ENCODE measurements at regions not wholly inside any gene's neighbourhood (a gene's known extent, or its start where the extent isn't known, plus 50 kb on each side); places are given as distances from the start of the nearest gene placed in this dataset.

DNA sequence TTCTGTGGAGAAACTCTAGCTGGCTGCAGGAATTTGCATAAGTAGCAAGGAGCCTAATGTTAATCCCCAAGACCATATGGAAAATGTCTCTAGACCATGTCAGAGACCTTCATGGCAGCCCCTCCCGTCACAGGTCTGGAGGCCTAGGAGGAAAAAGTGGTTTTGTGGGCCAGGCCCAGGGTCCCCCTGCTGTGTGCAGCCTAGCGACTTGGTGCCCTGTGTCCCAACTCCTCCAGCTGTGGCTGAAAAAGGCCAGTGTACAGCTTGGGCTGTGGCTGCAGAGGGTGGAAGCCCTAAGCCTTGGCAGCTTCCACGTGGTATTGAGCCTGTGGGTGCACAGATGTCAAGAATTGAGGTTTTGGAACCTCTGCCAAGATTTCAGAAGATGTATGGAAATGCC is 306.9 kb upstream of the CA10 start:
- Histone ChIP-seq H3K27ac (no peak overlapping the region), H3K4me3 (no peak overlapping the region), H3K9me3 (no peaks in the 10 kb centered on the region), H3K4me1 (no peaks in the 10 kb centered on the region), H3K36me3 (replicated peaks in 1 of 2; ENCODE audit: insufficient read depth in 1 of 2, low read depth in 2 of 2) (no peaks in the 10 kb centered on the region), H3K27me3 (no peaks in the 10 kb centered on the region)
- ATAC-seq (no peak), DNase-seq (no peak)
- WGBS, 2 donors, result 62 to 74% methylated on average over 3 of the region's 3 CpGs
- intact Hi-C loops (cut with DNase I), result no loop called here
- no peak for TF ChIP-seq POLR2A (IDR thresholded peaks at IDR 0.05)
- TF ChIP-seq, protein P1, sequence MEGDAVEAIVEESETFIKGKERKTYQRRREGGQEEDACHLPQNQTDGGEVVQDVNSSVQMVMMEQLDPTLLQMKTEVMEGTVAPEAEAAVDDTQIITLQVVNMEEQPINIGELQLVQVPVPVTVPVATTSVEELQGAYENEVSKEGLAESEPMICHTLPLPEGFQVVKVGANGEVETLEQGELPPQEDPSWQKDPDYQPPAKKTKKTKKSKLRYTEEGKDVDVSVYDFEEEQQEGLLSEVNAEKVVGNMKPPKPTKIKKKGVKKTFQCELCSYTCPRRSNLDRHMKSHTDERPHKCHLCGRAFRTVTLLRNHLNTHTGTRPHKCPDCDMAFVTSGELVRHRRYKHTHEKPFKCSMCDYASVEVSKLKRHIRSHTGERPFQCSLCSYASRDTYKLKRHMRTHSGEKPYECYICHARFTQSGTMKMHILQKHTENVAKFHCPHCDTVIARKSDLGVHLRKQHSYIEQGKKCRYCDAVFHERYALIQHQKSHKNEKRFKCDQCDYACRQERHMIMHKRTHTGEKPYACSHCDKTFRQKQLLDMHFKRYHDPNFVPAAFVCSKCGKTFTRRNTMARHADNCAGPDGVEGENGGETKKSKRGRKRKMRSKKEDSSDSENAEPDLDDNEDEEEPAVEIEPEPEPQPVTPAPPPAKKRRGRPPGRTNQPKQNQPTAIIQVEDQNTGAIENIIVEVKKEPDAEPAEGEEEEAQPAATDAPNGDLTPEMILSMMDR (IDR thresholded peaks at IDR 0.05), result no peak

DNA sequence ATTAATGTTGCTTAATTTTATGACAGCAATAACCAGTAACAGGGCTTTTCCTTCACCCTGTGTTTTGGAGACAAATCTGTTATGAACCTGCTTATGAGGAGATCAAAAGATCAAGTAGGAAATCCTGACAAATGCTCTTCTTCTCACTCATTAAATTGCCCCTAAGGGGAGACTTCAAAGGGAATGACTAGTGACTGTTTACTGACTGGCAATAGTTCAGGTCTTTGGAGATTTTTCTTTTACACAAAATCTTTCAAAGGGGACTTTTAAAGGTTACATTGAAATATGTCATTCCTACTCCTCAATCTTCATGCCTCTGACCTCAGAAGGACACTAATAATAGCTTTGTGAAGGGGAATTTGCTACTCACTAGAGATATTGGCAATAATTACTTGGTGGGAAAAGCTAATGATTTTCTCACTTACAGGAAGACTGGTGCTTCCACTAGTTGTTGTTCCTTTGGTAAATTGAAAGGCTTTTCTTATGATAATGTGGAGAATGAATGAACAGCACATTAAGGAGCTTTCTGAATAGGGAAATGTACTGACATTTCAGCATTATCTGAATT is 292.9 kb upstream of the CA10 start:
- TF ChIP-seq POLR2A (IDR thresholded peaks at IDR 0.05), result no peak
- TF ChIP-seq, protein P1 (IDR thresholded peaks at IDR 0.05), result no peak
- Histone ChIP-seq H3K9me3 (no peaks in the 10 kb centered on the region), H3K4me3 (no peak overlapping the region), H3K4me1 (no peaks in the 10 kb centered on the region), H3K27ac (no peak overlapping the region), H3K36me3 (replicated peaks in 1 of 2; ENCODE audit: insufficient read depth in 1 of 2, low read depth in 2 of 2) (no peaks in the 10 kb centered on the region), H3K27me3 (no peaks in the 10 kb centered on the region)
- ATAC-seq, result no peak
- DNase-seq, result no peak
- intact Hi-C loops (cut with DNase I), result no loop called here

DNA sequence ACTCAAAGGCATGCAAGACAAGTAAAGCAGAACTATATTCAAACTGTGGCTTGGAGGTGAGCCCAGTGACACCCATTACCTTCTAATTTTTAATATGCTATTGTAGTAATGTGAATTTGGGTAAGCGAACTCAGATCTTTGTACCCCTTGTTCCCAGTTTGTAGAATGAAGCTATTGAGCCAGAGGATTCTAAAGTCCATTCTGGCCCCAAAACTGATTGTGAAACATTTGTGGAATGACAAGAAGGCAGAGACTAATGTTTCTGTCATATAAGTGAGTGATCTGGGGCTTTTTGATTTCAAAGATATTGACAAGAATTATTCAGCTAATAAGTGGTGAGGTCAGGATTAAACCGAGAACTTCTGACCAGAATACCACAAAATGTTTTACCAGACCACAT is 283.8 kb upstream of the CA10 start:
- Histone ChIP-seq H3K27me3 (no peaks in the 10 kb centered on the region), H3K4me1 (no peaks in the 10 kb centered on the region), H3K9me3 (peaks cover 0 to 4% (median 0%) of the 10 kb centered on the region in 3 donors), H3K4me3 (no peak overlapping the region), H3K27ac (no peak overlapping the region), H3K36me3 (replicated peaks in 1 of 2; ENCODE audit: insufficient read depth in 1 of 2, low read depth in 2 of 2) (no peaks in the 10 kb centered on the region)
- DNase-seq, result no peak
- intact Hi-C loops (cut with DNase I), result no loop called here
- WGBS, 2 donors, result 74 to 77% methylated on average over 2 of the region's 2 CpGs
- no peak for ATAC-seq
- TF ChIP-seq, protein P1 (IDR thresholded peaks at IDR 0.05), result no peak
- no peak for TF ChIP-seq POLR2A (IDR thresholded peaks at IDR 0.05)

DNA sequence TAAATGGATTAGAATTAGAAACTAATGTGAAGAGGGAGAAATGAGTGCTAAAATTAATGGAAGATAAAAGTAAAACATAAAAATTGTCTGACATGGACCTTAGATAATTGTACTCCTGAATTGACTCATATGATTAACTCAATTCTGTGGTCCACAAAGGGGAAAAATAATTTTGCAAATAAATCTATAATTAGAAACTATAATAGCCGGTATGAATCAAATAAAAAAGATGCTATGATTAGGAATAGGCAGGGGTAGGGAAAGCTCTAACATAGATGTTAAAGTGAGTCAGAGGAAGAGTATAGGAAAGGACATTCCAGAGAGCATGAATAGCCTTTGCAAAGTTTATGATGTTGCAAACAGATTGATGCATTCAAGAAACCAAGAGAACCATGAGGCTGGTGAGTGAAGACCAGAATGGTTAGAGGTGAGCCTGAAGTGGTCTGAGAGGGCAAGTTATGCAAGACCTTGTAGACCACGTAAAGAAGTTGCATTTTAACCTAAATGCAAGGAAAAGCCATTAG is 262.1 kb upstream of the CA10 start:
- Histone ChIP-seq H3K36me3 (replicated peaks in 1 of 2; ENCODE audit: insufficient read depth in 1 of 2, low read depth in 2 of 2) (no peaks in the 10 kb centered on the region), H3K27me3 (no peaks in the 10 kb centered on the region), H3K4me1 (peaks cover 16% of the 10 kb centered on the region), H3K27ac (no peak overlapping the region), H3K4me3 (no peak overlapping the region), H3K9me3 (no peaks in the 10 kb centered on the region)
- TF ChIP-seq, protein P1 (IDR thresholded peaks at IDR 0.05), result no peak
- no peak for TF ChIP-seq POLR2A (IDR thresholded peaks at IDR 0.05)
- no peak for DNase-seq
- intact Hi-C loops (cut with DNase I), result no loop called here
- no peak for ATAC-seq
- 70 to 77% methylated on average over 2 of the region's 2 CpGs for WGBS, 2 donors

DNA sequence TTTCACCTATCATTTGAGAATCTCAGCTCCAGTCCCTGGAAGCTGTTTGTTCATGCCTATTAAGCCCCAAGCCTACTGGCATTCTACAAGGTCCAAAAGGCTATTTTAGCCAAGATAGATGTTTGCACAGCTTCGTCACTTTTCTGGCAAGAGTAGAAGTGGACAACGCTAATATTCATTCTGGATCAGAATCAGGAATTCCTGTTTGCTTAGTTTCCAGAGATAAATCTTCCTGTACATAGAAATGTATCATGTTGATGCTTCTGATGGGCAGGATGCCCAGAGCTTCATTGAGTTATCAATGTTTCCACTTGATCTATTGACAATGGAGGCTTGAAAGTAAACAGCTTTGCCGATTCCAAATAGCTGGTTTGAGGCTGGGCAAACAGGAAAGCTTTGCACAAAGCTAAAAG is 260.7 kb upstream of the CA10 start:
- WGBS, 2 donors, result 14 to 15% methylated on average over 3 of the region's 3 CpGs
- DNase-seq, result peak; percentile 69 to 82 (median 76)
- no peaks in the 10 kb centered on the region for H3K27me3 ChIP-seq
- intact Hi-C loops (cut with DNase I), result no loop called here
- no peak overlapping the region for H3K27ac ChIP-seq
- no peaks in the 10 kb centered on the region for H3K9me3 ChIP-seq
- peak; percentile 77 for ATAC-seq
- no peaks in the 10 kb centered on the region for H3K36me3 ChIP-seq (replicated peaks in 1 of 2; ENCODE audit: insufficient read depth in 1 of 2, low read depth in 2 of 2)
- peaks cover 16% of the 10 kb centered on the region for H3K4me1 ChIP-seq
- TF ChIP-seq POLR2A (IDR thresholded peaks at IDR 0.05), result no peak
- TF ChIP-seq, protein P1 (IDR thresholded peaks at IDR 0.05), result no peak
- H3K4me3 ChIP-seq, result no peak overlapping the region
